ENCODE measurements at regions not wholly inside any gene's neighbourhood (a gene's known extent, or its start where the extent isn't known, plus 50 kb on each side); places are given as distances from the start of the nearest gene placed in this dataset.

DNA sequence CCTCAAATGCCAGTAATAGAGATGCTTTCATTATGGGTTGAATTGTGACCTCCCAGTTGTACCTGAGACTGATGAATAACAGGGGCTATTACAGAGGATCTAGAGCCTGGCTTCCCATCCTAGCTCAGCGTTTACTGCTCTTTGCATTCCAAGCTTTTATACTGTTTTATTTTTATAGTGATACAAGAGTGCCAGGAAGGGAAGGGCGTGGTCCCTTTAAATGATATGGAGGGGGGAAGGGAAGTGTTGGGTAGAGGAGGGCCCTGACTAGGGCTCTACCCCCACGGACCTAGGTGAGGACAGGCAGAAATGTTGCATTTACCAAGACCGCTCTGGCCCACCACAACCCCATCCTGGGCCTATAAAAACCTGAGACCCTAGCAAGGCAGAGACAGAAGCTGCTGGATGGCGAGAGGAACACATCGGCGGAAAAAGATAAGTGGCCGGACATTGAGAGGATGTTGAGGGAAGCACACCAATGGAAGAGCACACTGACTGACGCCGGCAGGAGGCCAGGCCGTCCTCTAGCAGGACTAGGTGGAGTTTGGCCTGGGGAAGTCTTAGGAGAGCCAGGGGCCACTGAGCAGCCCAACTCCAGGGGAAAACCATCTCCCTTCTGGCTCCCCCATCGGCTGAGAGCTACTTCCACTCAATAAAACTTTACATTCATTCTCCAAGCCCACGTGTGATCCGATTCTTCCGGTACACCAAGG lies 1025.9 kb downstream of the TTLL7 start:
- no peak overlapping the region for H3K4me3 ChIP-seq (ENCODE audit: low read length)
- TF ChIP-seq, protein P1, sequence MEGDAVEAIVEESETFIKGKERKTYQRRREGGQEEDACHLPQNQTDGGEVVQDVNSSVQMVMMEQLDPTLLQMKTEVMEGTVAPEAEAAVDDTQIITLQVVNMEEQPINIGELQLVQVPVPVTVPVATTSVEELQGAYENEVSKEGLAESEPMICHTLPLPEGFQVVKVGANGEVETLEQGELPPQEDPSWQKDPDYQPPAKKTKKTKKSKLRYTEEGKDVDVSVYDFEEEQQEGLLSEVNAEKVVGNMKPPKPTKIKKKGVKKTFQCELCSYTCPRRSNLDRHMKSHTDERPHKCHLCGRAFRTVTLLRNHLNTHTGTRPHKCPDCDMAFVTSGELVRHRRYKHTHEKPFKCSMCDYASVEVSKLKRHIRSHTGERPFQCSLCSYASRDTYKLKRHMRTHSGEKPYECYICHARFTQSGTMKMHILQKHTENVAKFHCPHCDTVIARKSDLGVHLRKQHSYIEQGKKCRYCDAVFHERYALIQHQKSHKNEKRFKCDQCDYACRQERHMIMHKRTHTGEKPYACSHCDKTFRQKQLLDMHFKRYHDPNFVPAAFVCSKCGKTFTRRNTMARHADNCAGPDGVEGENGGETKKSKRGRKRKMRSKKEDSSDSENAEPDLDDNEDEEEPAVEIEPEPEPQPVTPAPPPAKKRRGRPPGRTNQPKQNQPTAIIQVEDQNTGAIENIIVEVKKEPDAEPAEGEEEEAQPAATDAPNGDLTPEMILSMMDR (IDR thresholded peaks at IDR 0.05; ENCODE audit: insufficient read depth, low read depth, low read length, missing control alignments) = no peak
- no peak for DNase-seq (ENCODE audit: low read depth)

- TF ChIP-seq, protein P1 (IDR thresholded peaks at IDR 0.05; ENCODE audit: insufficient read depth, low read depth, low read length, missing control alignments) = no peak
- H3K4me3 ChIP-seq (ENCODE audit: low read length) = no peak overlapping the region
- peak; percentile 4 for DNase-seq (ENCODE audit: low read depth)
Measured at GRCh38 chr1:82969340-82969739, 1029.6 kb downstream of the TTLL7 start.

GRCh38 chr1:82962658-82963057 lies 1036.3 kb downstream of the TTLL7 start:
- DNase-seq (ENCODE audit: low read depth) = no peak
- no peak overlapping the region for H3K4me3 ChIP-seq (ENCODE audit: low read length)
- TF ChIP-seq, protein P1 (IDR thresholded peaks at IDR 0.05; ENCODE audit: insufficient read depth, low read depth, low read length, missing control alignments) = no peak

GRCh38 chr1:82950606-82951200 lies 1048.2 kb downstream of the TTLL7 start:
- H3K4me3 ChIP-seq (ENCODE audit: low read length) = no peak overlapping the region
- no peak for DNase-seq (ENCODE audit: low read depth)
- TF ChIP-seq, protein P1 (IDR thresholded peaks at IDR 0.05; ENCODE audit: insufficient read depth, low read depth, low read length, missing control alignments) = no peak

GRCh38 chr1:82948386-82948785 lies 1050.5 kb downstream of the TTLL7 start:
- DNase-seq (ENCODE audit: low read depth) = no peak
- TF ChIP-seq, protein P1 (IDR thresholded peaks at IDR 0.05; ENCODE audit: insufficient read depth, low read depth, low read length, missing control alignments) = no peak
- H3K4me3 ChIP-seq (ENCODE audit: low read length) = no peak overlapping the region

GRCh38 chr1:82947278-82947677 lies 1051.7 kb downstream of the TTLL7 start:
- TF ChIP-seq, protein P1 (IDR thresholded peaks at IDR 0.05; ENCODE audit: insufficient read depth, low read depth, low read length, missing control alignments) = no peak
- no peak overlapping the region for H3K4me3 ChIP-seq (ENCODE audit: low read length)
- DNase-seq (ENCODE audit: low read depth) = no peak
